Upper lobe of right lung (tissue), 1 donor: ENCODE measurements at regions not wholly inside any gene's neighbourhood (a gene's known extent, or its start where the extent isn't known, plus 50 kb on each side); places are given as distances from the start of the nearest gene placed in this dataset.
A peak's percentile ranks its signal among the peaks of the same experiment; 100 is the strongest.

ENCODE experiments used
- ATAC-seq: fragments of 200-7000 bp; cut with Tn5 transposase; one replicate; pipeline ENCODE4 v1.9.1; 2020; ENCODE audit warnings: mild to moderate bottlenecking, moderate library complexity
- DNase-seq: peaks from one replicate; pipeline ENCODE4 v3.0.0-alpha.2; 2020
- H3K27ac ChIP-seq: fragments of 200-600 bp; one replicate; pipeline ENCODE4 v1.8.0; 2022
- H3K27me3 ChIP-seq: fragments of 200-600 bp; one replicate; pipeline ENCODE4 v1.8.0; 2022; ENCODE audit warnings: mild to moderate bottlenecking
- H3K36me3 ChIP-seq: fragments of 200-600 bp; one replicate; pipeline ENCODE4 v1.8.0; 2022
- H3K4me1 ChIP-seq: fragments of 200-600 bp; one replicate; pipeline ENCODE4 v1.8.0; 2022
- H3K4me3 ChIP-seq: fragments of 200-600 bp; one replicate; pipeline ENCODE4 v1.8.0; 2022; ENCODE audit warnings: mild to moderate bottlenecking
- H3K9me3 ChIP-seq: fragments of 200-600 bp; one replicate; pipeline ENCODE4 v1.8.0; 2022
- intact Hi-C: fragments of 100-400 bp; cut with DNase I; formaldehyde crosslinking; loops from one replicate; pipeline ENCODE4 v1.11.0; 2022
- TF ChIP-seq, protein P1 (sequence below): fragments of 200-600 bp; IDR thresholded peaks from one replicate; pipeline ENCODE4 v1.8.0; 2022; ENCODE audit warnings: antibody characterized with exemption
- donor health status: DM: no; HTN: yes; CAD: no; lungs with severe emphysema.

DNA sequence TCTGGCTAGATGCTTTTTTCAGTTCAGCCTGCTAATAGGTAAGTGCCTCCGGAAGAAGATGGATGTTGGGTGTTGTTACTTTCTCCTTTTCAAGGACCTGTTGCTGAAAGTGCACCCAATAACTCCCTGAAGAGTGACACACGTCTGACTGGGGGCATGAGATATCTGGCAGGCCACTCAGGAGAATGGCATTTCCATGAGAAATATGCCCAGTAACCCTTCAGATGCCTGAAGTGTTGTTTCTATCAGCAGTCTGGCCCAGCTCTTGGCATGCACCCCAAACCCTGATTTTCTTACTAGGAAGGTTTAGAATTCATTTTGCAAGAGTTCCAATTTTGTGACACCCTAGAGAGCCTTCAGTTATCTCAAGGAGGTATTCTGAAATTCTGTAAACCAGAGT lies 71.5 kb downstream of the ARHGAP35 start:
- peak; percentile 57 for ATAC-seq
- intact Hi-C loops, result no loop called here
- Histone ChIP-seq H3K27me3 (no peaks in the 10 kb centered on the region), H3K4me1 (peaks cover 47% of the 10 kb centered on the region), H3K9me3 (no peaks in the 10 kb centered on the region), H3K4me3 (no peak overlapping the region), H3K36me3 (peaks cover under 1% of the 10 kb centered on the region), H3K27ac (no peak overlapping the region)
- DNase-seq, result no peak
- TF ChIP-seq, protein P1, sequence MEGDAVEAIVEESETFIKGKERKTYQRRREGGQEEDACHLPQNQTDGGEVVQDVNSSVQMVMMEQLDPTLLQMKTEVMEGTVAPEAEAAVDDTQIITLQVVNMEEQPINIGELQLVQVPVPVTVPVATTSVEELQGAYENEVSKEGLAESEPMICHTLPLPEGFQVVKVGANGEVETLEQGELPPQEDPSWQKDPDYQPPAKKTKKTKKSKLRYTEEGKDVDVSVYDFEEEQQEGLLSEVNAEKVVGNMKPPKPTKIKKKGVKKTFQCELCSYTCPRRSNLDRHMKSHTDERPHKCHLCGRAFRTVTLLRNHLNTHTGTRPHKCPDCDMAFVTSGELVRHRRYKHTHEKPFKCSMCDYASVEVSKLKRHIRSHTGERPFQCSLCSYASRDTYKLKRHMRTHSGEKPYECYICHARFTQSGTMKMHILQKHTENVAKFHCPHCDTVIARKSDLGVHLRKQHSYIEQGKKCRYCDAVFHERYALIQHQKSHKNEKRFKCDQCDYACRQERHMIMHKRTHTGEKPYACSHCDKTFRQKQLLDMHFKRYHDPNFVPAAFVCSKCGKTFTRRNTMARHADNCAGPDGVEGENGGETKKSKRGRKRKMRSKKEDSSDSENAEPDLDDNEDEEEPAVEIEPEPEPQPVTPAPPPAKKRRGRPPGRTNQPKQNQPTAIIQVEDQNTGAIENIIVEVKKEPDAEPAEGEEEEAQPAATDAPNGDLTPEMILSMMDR, result no peak

DNA sequence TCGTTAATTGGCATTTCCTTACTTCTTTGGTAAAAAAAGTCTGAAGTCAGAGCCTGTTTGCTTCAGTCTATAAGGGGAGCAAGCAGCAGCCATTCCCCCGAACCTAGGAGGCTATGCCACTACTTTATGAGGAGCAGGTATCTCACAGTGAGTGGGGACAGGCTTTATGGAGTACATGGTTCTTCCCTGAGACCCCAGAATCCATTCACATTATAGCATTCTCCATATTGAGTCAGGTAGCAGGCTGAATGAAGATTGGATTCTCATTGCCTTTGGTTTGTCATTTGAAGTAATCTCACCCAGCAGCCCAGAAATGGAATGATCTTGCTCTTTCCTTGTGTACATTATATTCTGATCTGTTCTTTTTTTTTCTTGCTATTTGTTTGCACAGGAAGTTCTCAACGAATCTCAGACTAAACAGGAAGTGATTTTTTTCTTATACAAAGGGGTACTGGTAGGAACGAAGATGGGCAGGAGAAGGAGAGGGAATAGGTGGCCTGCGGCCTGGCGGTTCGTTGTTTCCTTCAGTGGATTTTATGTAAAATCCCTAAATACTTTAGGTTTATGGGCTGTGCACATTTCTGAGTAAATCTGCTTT lies 74.4 kb downstream of the ARHGAP35 start:
- no peak overlapping the region for H3K4me3 ChIP-seq
- TF ChIP-seq, protein P1, result no peak
- H3K27ac ChIP-seq, result peak overlapping the region; percentile 48
- H3K9me3 ChIP-seq, result no peaks in the 10 kb centered on the region
- H3K36me3 ChIP-seq, result peaks cover 11% of the 10 kb centered on the region
- ATAC-seq (no peak), DNase-seq (no peak)
- peaks cover 49% of the 10 kb centered on the region for H3K4me1 ChIP-seq
- intact Hi-C loops, result no loop called here
- no peaks in the 10 kb centered on the region for H3K27me3 ChIP-seq

DNA sequence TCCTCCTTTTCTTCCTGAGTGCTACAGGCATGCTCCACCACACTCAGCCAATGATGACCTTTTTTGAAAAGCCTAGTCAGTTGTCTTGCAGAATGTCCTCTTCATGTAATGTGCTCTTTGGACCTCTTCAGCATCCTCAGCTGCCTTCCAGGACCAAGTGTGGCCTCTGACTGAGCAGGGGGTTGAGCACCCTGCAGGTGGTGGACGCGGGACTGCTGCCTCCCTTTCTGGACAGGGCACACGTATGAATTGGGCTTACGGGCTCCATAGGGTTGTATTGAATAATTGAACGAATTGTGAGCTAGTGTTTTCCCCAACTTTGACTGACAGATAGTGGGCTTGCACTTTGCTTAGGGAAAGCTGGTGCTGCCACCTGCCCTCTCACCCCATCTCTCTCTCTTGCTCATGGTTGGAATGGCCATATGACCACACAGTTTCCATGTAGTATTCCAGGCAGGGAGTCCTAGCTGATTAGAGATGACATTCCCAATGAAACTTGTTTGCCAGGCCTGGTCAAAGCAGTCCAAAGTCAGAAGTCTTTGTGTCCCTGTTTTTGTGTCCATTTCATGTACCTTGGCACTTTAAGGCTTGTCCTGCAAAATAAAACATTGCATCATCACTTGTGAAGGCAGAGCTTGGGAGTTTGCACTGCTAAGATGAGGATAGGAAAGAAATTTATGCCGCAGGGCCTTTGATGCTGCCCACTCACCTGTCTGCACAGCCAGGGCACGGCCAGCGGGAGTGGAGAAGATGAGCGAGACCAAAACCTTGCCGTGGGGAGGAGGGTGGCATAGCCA lies 76.3 kb upstream of the NPAS1 start:
- no peak overlapping the region for H3K27ac ChIP-seq
- intact Hi-C loops, result no loop called here

DNA sequence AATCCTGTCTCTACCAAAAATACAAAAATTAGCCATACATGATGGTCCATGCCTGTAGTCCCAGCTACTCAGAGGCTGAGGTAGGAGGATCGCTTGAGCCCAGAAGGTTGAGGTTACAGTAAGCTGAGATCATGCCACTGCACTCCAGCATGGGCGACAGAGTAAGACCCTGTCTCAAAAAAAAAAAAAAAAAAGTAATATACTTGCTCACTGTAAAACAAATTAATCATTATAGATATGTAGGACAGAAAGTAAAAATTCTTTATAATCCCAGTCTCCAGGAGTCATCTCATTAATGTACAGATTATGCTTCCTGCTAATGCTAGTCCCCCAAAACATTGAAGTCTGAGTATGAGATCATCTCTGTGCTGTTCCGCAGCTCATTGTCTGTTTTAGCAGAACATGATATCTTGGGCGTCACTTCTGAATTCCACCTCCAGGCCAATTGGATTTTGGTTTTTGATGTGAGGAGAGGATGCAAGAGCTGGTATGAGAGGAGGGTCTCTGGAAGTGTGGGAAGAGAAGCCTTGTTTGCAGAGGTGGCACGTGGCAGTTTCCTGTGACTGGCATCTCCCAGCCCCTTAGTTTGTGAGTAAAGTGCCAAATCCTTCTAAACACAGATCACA lies 75.4 kb upstream of the NPAS1 start:
- Histone ChIP-seq H3K27ac (no peak overlapping the region), H3K27me3 (no peaks in the 10 kb centered on the region), H3K4me3 (no peak overlapping the region), H3K9me3 (no peaks in the 10 kb centered on the region), H3K4me1 (peaks cover 41% of the 10 kb centered on the region), H3K36me3 (no peaks in the 10 kb centered on the region)
- no peak for DNase-seq
- intact Hi-C loops, result no loop called here
- no peak for ATAC-seq
- TF ChIP-seq, protein P1, result no peak

More for the DNA sequence above, 76.3 kb upstream of the NPAS1 start:
- no peak for DNase-seq
- Histone ChIP-seq H3K27me3 (no peaks in the 10 kb centered on the region), H3K4me1 (peaks cover 41% of the 10 kb centered on the region), H3K4me3 (no peak overlapping the region), H3K36me3 (no peaks in the 10 kb centered on the region), H3K9me3 (no peaks in the 10 kb centered on the region)
- TF ChIP-seq, protein P1, result no peak
- no peak for ATAC-seq

DNA sequence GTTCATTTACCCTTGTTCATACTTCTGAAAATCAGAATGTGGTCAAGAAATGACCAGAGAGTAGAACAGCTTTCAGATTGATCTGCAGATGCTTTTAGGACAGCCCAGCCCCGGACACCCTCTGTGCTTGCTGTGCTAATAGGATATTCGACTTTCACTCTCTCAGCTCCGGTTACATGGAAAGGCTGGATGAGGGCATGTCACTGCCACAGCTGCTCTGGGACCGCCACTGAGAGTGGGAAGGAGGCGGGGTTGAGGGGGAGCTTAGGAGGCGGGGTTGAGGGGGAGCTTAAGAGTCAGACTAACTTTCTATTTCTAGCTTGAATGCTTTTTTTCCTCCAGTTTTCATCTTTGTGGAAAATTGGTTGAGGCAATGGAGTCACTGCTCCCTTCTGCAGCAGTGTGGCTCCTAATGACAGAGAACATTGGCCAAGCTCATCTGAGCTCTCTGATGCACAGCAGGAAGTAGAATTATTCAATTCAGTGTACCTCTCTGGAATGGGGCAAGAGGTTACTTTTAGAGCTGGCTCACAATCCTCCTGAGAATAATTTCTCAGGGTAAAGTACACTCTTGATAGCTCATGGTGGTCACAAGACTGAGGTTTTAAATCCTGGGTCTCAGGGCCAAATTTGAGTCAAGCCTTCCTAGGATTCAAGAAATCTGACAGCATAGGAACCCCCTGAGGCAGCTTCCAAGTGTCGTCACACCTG lies 74.6 kb upstream of the NPAS1 start:
- intact Hi-C loops, result no loop called here
- H3K27me3 ChIP-seq, result no peaks in the 10 kb centered on the region
- TF ChIP-seq, protein P1, result no peak
- DNase-seq, result no peak
- peak; percentile 78 for ATAC-seq
- no peaks in the 10 kb centered on the region for H3K9me3 ChIP-seq
- no peaks in the 10 kb centered on the region for H3K36me3 ChIP-seq
- H3K4me3 ChIP-seq, result no peak overlapping the region
- peak overlapping the region; percentile 44 for H3K27ac ChIP-seq
- H3K4me1 ChIP-seq, result peaks cover 42% of the 10 kb centered on the region
